Lower lobe of right lung (tissue), 2 donors: ENCODE measurements at regions not wholly inside any gene's neighbourhood (a gene's known extent, or its start where the extent isn't known, plus 50 kb on each side); places are given as distances from the start of the nearest gene placed in this dataset.

ENCODE experiments used
- ATAC-seq, 2 donors: fragments of 200-7000 bp; cut with Tn5 transposase; one replicate each; pipeline ENCODE4 v1.9.1; 2020 to 2022; ENCODE audit warnings: mild to moderate bottlenecking in 2 of 2, moderate library complexity in 2 of 2
- DNase-seq: peaks from one replicate; pipeline ENCODE4 v3.0.0-alpha.2; 2020
- H3K27ac ChIP-seq: fragments of 200-600 bp; one replicate; pipeline ENCODE4 v1.8.0; 2022
- H3K27me3 ChIP-seq: fragments of 200-600 bp; one replicate; pipeline ENCODE4 v1.8.0; 2022; ENCODE audit warnings: low read depth
- H3K36me3 ChIP-seq: fragments of 200-600 bp; one replicate; pipeline ENCODE4 v1.8.0; 2022; ENCODE audit warnings: mild to moderate bottlenecking
- H3K4me1 ChIP-seq: fragments of 200-600 bp; one replicate; pipeline ENCODE4 v1.8.0; 2022
- H3K4me3 ChIP-seq: fragments of 200-600 bp; one replicate; pipeline ENCODE4 v1.8.0; 2022; ENCODE audit warnings: mild to moderate bottlenecking
- H3K9me3 ChIP-seq: fragments of 200-600 bp; one replicate; pipeline ENCODE4 v1.8.0; 2022
- CTCF ChIP-seq: fragments of 200-600 bp; IDR thresholded peaks from one replicate; pipeline ENCODE4 v1.8.0; 2022; ENCODE audit warnings: antibody characterized with exemption, mild to moderate bottlenecking
- intact Hi-C: fragments of 100-400 bp; cut with DNase I; formaldehyde crosslinking; loops from one replicate; pipeline ENCODE4 v1.11.0; 2022
- donor health status: DM: no; HTN: yes; CAD: no; lungs with severe emphysema.

GRCh38 chrX:15948318-15948660, 93.7 kb upstream of the AP1S2 start:
- no peak for ATAC-seq

GRCh38 chrX:15947648-15948317, 93.2 kb upstream of the AP1S2 start:
- Histone ChIP-seq H3K4me1 (no peaks in the 10 kb centered on the region), H3K27ac (no peak overlapping the region), H3K9me3 (no peaks in the 10 kb centered on the region), H3K4me3 (no peak overlapping the region), H3K27me3 (no peaks in the 10 kb centered on the region), H3K36me3 (no peaks in the 10 kb centered on the region)
- intact Hi-C loops = no loop called here
- no peak for DNase-seq
- no peak for TF ChIP-seq CTCF
- ATAC-seq = no peak

More at GRCh38 chrX:15948318-15948660, 93.7 kb upstream of the AP1S2 start:
- DNase-seq = no peak
- no peak overlapping the region for H3K27ac ChIP-seq
- H3K4me1 ChIP-seq = no peaks in the 10 kb centered on the region
- no peaks in the 10 kb centered on the region for H3K9me3 ChIP-seq
- H3K36me3 ChIP-seq = no peaks in the 10 kb centered on the region
- no peak for TF ChIP-seq CTCF
- H3K27me3 ChIP-seq = no peaks in the 10 kb centered on the region
- intact Hi-C loops = no loop called here
- H3K4me3 ChIP-seq = no peak overlapping the region

- ATAC-seq = no peak
- Histone ChIP-seq H3K27me3 (no peaks in the 10 kb centered on the region), H3K36me3 (no peaks in the 10 kb centered on the region), H3K4me3 (no peak overlapping the region), H3K9me3 (no peaks in the 10 kb centered on the region), H3K4me1 (no peaks in the 10 kb centered on the region), H3K27ac (no peak overlapping the region)
- DNase-seq = no peak
- TF ChIP-seq CTCF = no peak
- intact Hi-C loops = no loop called here
Measured at GRCh38 chrX:15946783-15947580, 92.4 kb upstream of the AP1S2 start.

- no peaks in the 10 kb centered on the region for H3K9me3 ChIP-seq
- TF ChIP-seq CTCF = no peak
- H3K36me3 ChIP-seq = no peaks in the 10 kb centered on the region
- ATAC-seq (no peak), DNase-seq (no peak)
- H3K4me1 ChIP-seq = no peaks in the 10 kb centered on the region
- no peaks in the 10 kb centered on the region for H3K27me3 ChIP-seq
- intact Hi-C loops = no loop called here
- no peak overlapping the region for H3K4me3 ChIP-seq
- H3K27ac ChIP-seq = no peak overlapping the region
Measured at GRCh38 chrX:15943391-15943790, 88.8 kb upstream of the AP1S2 start.

GRCh38 chrX:15942307-15942706, 87.7 kb upstream of the AP1S2 start:
- Histone ChIP-seq H3K4me3 (no peak overlapping the region), H3K27ac (no peak overlapping the region), H3K36me3 (no peaks in the 10 kb centered on the region), H3K27me3 (no peaks in the 10 kb centered on the region), H3K4me1 (no peaks in the 10 kb centered on the region), H3K9me3 (no peaks in the 10 kb centered on the region)
- no peak for DNase-seq
- intact Hi-C loops = no loop called here
- ATAC-seq = no peak
- TF ChIP-seq CTCF = no peak
